ENCODE measurements at regions not wholly inside any gene's neighbourhood (a gene's known extent, or its start where the extent isn't known, plus 50 kb on each side); places are given as distances from the start of the nearest gene placed in this dataset.

GRCh38 chr13:109910194-109910593 is 123.8 kb upstream of the IRS2 start:
- Histone ChIP-seq H2AFZ (ENCODE audit: low read length) (no peak overlapping the region), H3K79me2 (ENCODE audit: insufficient read depth, low read length) (no peaks in the 10 kb centered on the region), H3K27me3 (ENCODE audit: insufficient read depth, low read length) (no peaks in the 10 kb centered on the region), H3K27ac (ENCODE audit: low read depth, low read length) (no peak overlapping the region), H4K20me1 (ENCODE audit: insufficient read depth, low read length) (no peaks in the 10 kb centered on the region), H3K4me1 (ENCODE audit: insufficient read depth, low read length) (no peaks in the 10 kb centered on the region), H3K4me2 (ENCODE audit: insufficient read depth, low read length) (no peak overlapping the region), H3K9me3 (ENCODE audit: low read depth, low read length) (no peaks in the 10 kb centered on the region), H3K4me3 (ENCODE audit: insufficient read depth, low read length) (no peak overlapping the region), H3K36me3 (ENCODE audit: insufficient read depth, low read length) (no peaks in the 10 kb centered on the region)
- DNase-seq (ENCODE audit: insufficient read length, low spot score, missing footprints): no peak
- no peak for TF ChIP-seq CTCF (IDR thresholded peaks at IDR 0.05; ENCODE audit: extremely low read depth, low read depth, low read length)

DNA sequence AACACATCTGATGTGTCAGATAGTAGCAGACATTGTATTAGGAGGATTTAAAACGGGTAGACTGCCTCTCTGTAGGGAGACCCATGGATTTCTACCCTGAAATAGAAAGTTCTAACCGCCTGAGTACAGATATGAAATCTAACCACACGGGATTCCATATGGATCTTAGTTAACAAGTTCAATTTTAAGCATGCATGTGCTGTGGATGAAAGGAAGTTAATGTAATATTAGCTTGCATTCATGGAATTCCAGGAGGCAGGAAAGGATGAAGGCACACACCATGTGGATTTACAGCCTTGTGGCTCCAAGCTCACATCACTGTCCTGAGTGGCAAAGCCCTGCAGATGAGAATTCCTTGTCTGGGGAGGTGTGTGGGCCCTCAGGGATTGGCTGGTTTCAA is 120.6 kb upstream of the IRS2 start:
- Histone ChIP-seq H3K27me3 (ENCODE audit: insufficient read depth, low read length) (no peaks in the 10 kb centered on the region), H3K79me2 (ENCODE audit: insufficient read depth, low read length) (no peaks in the 10 kb centered on the region), H3K4me1 (ENCODE audit: insufficient read depth, low read length) (no peaks in the 10 kb centered on the region), H4K20me1 (ENCODE audit: insufficient read depth, low read length) (no peaks in the 10 kb centered on the region), H3K27ac (ENCODE audit: low read depth, low read length) (no peak overlapping the region), H3K9me3 (ENCODE audit: low read depth, low read length) (no peaks in the 10 kb centered on the region), H3K4me3 (ENCODE audit: insufficient read depth, low read length) (no peak overlapping the region), H3K4me2 (ENCODE audit: insufficient read depth, low read length) (no peak overlapping the region), H2AFZ (ENCODE audit: low read length) (no peak overlapping the region), H3K36me3 (ENCODE audit: insufficient read depth, low read length) (no peaks in the 10 kb centered on the region)
- no peak for DNase-seq (ENCODE audit: insufficient read length, low spot score, missing footprints)
- no peak for TF ChIP-seq CTCF (IDR thresholded peaks at IDR 0.05; ENCODE audit: extremely low read depth, low read depth, low read length)

GRCh38 chr13:109904218-109904617 is 117.8 kb upstream of the IRS2 start:
- Histone ChIP-seq H3K4me3 (ENCODE audit: insufficient read depth, low read length) (no peak overlapping the region), H3K9me3 (ENCODE audit: low read depth, low read length) (no peaks in the 10 kb centered on the region)

GRCh38 chr13:109900741-109901140 is 114.4 kb upstream of the IRS2 start:
- no peak overlapping the region for H3K4me2 ChIP-seq (ENCODE audit: insufficient read depth, low read length)
- no peaks in the 10 kb centered on the region for H3K79me2 ChIP-seq (ENCODE audit: insufficient read depth, low read length)
- H4K20me1 ChIP-seq (ENCODE audit: insufficient read depth, low read length): no peaks in the 10 kb centered on the region
- H3K27me3 ChIP-seq (ENCODE audit: insufficient read depth, low read length): peaks cover 6% of the 10 kb centered on the region
- no peaks in the 10 kb centered on the region for H3K4me1 ChIP-seq (ENCODE audit: insufficient read depth, low read length)
- H3K9me3 ChIP-seq (ENCODE audit: low read depth, low read length): no peaks in the 10 kb centered on the region
- no peak overlapping the region for H3K27ac ChIP-seq (ENCODE audit: low read depth, low read length)
- H3K36me3 ChIP-seq (ENCODE audit: insufficient read depth, low read length): no peaks in the 10 kb centered on the region
- H2AFZ ChIP-seq (ENCODE audit: low read length): no peak overlapping the region
- no peak for TF ChIP-seq CTCF (IDR thresholded peaks at IDR 0.05; ENCODE audit: extremely low read depth, low read depth, low read length)
- no peak for DNase-seq (ENCODE audit: insufficient read length, low spot score, missing footprints)
- H3K4me3 ChIP-seq (ENCODE audit: insufficient read depth, low read length): no peak overlapping the region

More at GRCh38 chr13:109904218-109904617, 117.8 kb upstream of the IRS2 start:
- H3K27me3 ChIP-seq (ENCODE audit: insufficient read depth, low read length): peaks cover 6% of the 10 kb centered on the region
- H3K27ac ChIP-seq (ENCODE audit: low read depth, low read length): no peak overlapping the region
- no peaks in the 10 kb centered on the region for H4K20me1 ChIP-seq (ENCODE audit: insufficient read depth, low read length)
- DNase-seq (ENCODE audit: insufficient read length, low spot score, missing footprints): no peak
- no peaks in the 10 kb centered on the region for H3K79me2 ChIP-seq (ENCODE audit: insufficient read depth, low read length)
- H3K4me2 ChIP-seq (ENCODE audit: insufficient read depth, low read length): no peak overlapping the region
- no peak for TF ChIP-seq CTCF (IDR thresholded peaks at IDR 0.05; ENCODE audit: extremely low read depth, low read depth, low read length)
- no peaks in the 10 kb centered on the region for H3K4me1 ChIP-seq (ENCODE audit: insufficient read depth, low read length)
- H3K36me3 ChIP-seq (ENCODE audit: insufficient read depth, low read length): no peaks in the 10 kb centered on the region
- no peak overlapping the region for H2AFZ ChIP-seq (ENCODE audit: low read length)
